SJCRH30 (cell line): ENCODE measurements at regions not wholly inside any gene's neighbourhood (a gene's known extent, or its start where the extent isn't known, plus 50 kb on each side); places are given as distances from the start of the nearest gene placed in this dataset.

Experiments used
- DNase-seq, 2 experiments: peaks; one replicate each; pipeline ENCODE4 v3.0.0-alpha.2; 2015 to 2020
- H3K27ac ChIP-seq: fragments of 250-450 bp; sonication (Bioruptor Pico); 2 replicates; pipeline ENCODE4 v1.5.1; 2020; ENCODE audit warnings: mild to moderate bottlenecking, moderate library complexity
- H3K27me3 ChIP-seq: fragments of 250-450 bp; sonication (Bioruptor Pico); 2 replicates; pipeline ENCODE4 v1.5.1; 2020; ENCODE audit warnings: mild to moderate bottlenecking, moderate library complexity
- H3K36me3 ChIP-seq: fragments of 250-450 bp; sonication (Bioruptor Pico); 2 replicates; pipeline ENCODE4 v1.5.1; 2020; ENCODE audit warnings: mild to moderate bottlenecking, moderate library complexity
- H3K4me1 ChIP-seq: fragments of 250-450 bp; sonication (Bioruptor Pico); 2 replicates; pipeline ENCODE4 v1.5.1; 2020; ENCODE audit warnings: mild to moderate bottlenecking, moderate library complexity
- H3K4me3 ChIP-seq: fragments of 250-450 bp; sonication (Bioruptor Pico); 2 replicates; pipeline ENCODE4 v1.5.1; 2020; ENCODE audit warnings: mild to moderate bottlenecking, moderate library complexity
- H3K9me3 ChIP-seq: fragments of 250-450 bp; sonication (Bioruptor Pico); replicated peaks from 2 replicates; pipeline ENCODE4 v1.5.1; 2020; ENCODE audit warnings: mild to moderate bottlenecking, moderate library complexity

DNA sequence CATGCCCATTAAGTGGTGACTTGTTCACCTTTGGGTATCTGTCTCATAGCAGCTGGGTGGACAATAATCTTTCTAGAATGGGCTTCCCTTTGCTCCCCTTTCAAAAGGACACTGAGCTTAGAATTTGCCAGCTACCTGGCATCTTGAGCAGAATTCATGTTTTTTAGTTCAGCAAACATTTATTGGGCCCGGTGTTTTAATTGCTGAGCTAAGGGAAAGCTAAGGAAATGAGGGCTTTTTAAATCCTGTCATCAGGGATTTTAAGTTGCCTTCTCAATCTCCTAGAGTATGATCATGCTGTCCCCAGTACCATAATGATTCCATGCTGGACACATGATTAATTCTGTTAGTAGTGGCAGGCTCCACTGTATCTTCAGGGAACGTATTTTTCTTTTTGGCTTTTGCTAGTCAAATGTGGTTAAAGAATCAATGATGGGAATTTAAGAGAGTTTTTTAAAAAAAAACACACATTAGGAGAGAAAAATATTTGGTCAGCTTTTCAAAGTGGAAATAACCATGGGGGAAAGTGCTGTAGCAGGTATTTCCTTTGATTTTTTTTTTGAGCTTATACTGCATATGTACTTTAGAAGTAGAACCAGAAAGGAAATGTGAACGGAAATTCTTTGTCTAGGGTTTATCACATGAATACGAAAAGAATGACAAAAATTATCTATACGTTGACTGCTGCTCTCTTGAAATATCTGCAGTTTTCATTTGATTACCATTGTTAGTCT is 208.9 kb downstream of the CLCN4 start:
- no peak overlapping the region for H3K27ac ChIP-seq
- H3K9me3 ChIP-seq: peaks cover 6% of the 10 kb centered on the region
- no peaks in the 10 kb centered on the region for H3K36me3 ChIP-seq
- H3K27me3 ChIP-seq: no peaks in the 10 kb centered on the region
- no peak overlapping the region for H3K4me3 ChIP-seq
- no peak for DNase-seq
- H3K4me1 ChIP-seq: no peaks in the 10 kb centered on the region

DNA sequence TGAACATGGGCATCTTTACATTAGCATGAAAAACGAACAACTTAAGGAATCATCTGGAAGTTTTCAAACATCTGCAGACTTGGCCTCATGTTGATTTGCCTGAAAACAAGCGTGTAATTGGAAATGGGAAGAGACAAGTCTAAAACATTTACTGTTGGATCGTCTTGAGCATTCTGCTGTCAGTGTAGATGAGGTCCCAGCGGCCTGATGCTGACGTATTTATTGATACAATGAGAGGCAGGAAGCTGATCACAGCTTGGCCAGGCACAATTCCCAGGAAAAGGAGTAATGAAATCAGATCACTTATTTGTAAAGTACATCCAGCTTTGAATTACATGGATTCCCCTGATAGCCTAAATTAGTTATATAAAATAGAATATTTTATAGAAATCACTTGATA is 210.6 kb downstream of the CLCN4 start:
- no peak overlapping the region for H3K27ac ChIP-seq
- no peak overlapping the region for H3K4me3 ChIP-seq
- no peaks in the 10 kb centered on the region for H3K27me3 ChIP-seq
- no peaks in the 10 kb centered on the region for H3K36me3 ChIP-seq
- no peak for DNase-seq
- H3K4me1 ChIP-seq: no peaks in the 10 kb centered on the region
- peaks cover 6% of the 10 kb centered on the region for H3K9me3 ChIP-seq

DNA sequence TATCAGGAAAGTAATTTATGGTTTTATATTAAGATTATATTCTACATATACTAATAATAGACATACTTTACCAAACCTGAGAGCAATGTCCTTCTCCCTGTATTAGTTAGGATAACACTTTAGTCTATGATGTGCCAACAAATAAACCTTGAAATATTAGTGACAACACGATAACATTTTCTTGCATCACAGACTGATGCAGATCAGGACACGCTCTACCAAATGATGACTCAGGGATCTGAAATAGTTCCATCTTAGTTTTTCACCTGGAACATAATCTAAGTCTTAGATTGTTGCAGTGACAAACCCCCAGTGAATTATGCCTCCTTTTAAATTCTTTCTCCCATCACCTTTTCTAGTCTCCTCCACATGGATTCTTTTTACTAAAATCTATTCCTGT is 214.2 kb downstream of the CLCN4 start:
- Histone ChIP-seq H3K27me3 (no peaks in the 10 kb centered on the region), H3K9me3 (peaks cover 6% of the 10 kb centered on the region), H3K4me1 (no peaks in the 10 kb centered on the region), H3K4me3 (no peak overlapping the region), H3K36me3 (no peaks in the 10 kb centered on the region), H3K27ac (no peak overlapping the region)
- no peak for DNase-seq

DNA sequence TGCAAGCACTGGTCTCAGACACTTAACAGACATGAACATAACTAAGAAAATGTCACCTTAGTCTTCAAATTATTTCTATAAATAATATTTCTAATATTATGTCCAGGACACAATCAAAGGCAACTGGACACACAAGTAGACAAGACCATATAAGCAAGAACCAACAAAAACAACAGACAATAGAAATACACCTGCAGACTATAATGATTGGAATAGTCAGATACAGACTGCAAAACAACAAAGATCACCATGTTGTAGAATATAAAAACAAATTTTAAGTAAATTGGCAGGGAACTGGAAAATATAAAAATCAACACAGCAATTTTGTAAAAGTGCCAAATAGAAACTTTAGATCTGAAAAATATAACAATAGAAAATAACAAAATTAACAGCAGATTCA is 220.7 kb downstream of the CLCN4 start:
- Histone ChIP-seq H3K4me3 (no peak overlapping the region), H3K27me3 (no peaks in the 10 kb centered on the region), H3K9me3 (peaks cover 10% of the 10 kb centered on the region; the same call in 1 of the 2 replicates), H3K27ac (no peak overlapping the region), H3K4me1 (no peaks in the 10 kb centered on the region), H3K36me3 (no peaks in the 10 kb centered on the region)
- no peak for DNase-seq

GRCh38 chrX:10379878-10380277 is 223.1 kb downstream of the CLCN4 start:
- Histone ChIP-seq H3K4me3 (no peak overlapping the region), H3K27ac (no peak overlapping the region)

DNA sequence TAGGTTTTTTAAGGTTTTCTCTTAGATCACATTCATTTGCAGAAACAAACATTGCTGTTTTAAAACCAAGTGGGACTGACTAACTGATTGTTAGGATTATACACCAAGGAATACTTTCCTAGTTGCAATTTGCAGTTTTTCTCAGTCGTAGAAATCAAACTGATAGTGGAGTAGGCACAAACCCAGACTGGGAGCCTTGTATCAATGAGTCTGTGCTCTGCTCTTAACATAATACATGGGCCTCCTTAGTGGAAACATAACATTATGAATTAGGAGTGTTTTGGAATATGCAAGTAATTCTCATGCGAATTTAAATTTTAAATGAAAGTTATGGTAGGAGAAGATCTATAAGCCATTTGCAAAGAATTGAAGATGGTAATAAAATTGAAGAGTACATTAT is 223.5 kb downstream of the CLCN4 start:
- Histone ChIP-seq H3K4me3 (no peak overlapping the region), H3K27ac (no peak overlapping the region), H3K27me3 (no peaks in the 10 kb centered on the region), H3K36me3 (no peaks in the 10 kb centered on the region), H3K4me1 (no peaks in the 10 kb centered on the region), H3K9me3 (peaks cover 14% of the 10 kb centered on the region; the same call in 1 of the 2 replicates)
- no peak for DNase-seq

More at GRCh38 chrX:10379878-10380277, 223.1 kb downstream of the CLCN4 start:
- DNase-seq: no peak
- Histone ChIP-seq H3K27me3 (no peaks in the 10 kb centered on the region), H3K9me3 (peaks cover 14% of the 10 kb centered on the region; the same call in 1 of the 2 replicates), H3K4me1 (no peaks in the 10 kb centered on the region), H3K36me3 (no peaks in the 10 kb centered on the region)

DNA sequence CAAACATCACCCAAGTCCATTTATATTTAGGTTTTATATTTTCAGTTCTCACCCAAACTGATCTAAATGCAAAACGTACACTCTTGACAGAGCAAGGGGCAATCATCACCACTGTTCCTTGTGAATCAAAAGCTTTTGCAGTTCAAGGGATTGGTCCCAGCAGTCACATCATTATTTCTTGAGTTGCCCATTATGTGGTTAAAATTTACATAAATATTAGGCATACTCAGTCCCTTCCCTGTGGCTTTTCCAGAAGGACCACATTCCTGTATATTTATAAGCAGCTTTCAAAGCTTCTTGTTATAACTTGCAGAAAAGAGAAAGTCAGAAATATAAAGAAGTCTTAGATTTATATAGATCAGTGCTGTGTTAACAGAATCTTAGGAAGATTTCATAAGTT is 224.4 kb downstream of the CLCN4 start:
- H3K4me3 ChIP-seq: no peak overlapping the region
- no peaks in the 10 kb centered on the region for H3K36me3 ChIP-seq
- H3K27ac ChIP-seq: no peak overlapping the region
- no peaks in the 10 kb centered on the region for H3K4me1 ChIP-seq
- no peak for DNase-seq
- H3K27me3 ChIP-seq: no peaks in the 10 kb centered on the region
- peaks cover 14% of the 10 kb centered on the region; the same call in 1 of the 2 replicates for H3K9me3 ChIP-seq

DNA sequence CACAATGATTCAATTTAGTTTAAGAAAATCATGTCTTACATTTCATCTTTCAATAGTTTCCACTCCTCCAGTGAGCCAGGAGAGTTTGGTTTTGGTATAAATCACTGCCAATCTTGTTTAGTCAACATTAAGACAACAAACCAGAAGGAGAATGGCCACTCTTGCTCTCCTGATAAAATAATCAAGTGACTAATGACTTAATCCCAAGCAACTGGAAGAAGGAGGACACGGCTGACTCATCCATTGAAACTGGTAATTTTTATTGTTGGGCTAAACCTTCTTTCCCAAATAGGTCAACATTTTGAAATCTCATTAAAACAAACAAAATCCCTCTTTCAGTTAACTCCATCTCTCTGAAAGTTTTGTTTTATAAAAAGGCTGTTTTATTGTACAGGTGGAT is 230.2 kb downstream of the CLCN4 start:
- Histone ChIP-seq H3K27ac (no peak overlapping the region), H3K27me3 (no peaks in the 10 kb centered on the region), H3K9me3 (peaks cover 4% of the 10 kb centered on the region; the same call in 1 of the 2 replicates), H3K36me3 (no peaks in the 10 kb centered on the region), H3K4me3 (no peak overlapping the region), H3K4me1 (peaks cover 10% of the 10 kb centered on the region)
- no peak for DNase-seq

GRCh38 chrX:10390187-10390586 is 230.2 kb downstream of the MID1 start:
- H3K4me1 ChIP-seq: peaks cover 29% of the 10 kb centered on the region
- DNase-seq: no peak
- H3K27ac ChIP-seq: no peak overlapping the region
- no peaks in the 10 kb centered on the region for H3K36me3 ChIP-seq
- H3K27me3 ChIP-seq: no peaks in the 10 kb centered on the region
- H3K9me3 ChIP-seq: no peaks in the 10 kb centered on the region
- no peak overlapping the region for H3K4me3 ChIP-seq

- no peaks in the 10 kb centered on the region for H3K9me3 ChIP-seq
- no peak overlapping the region for H3K4me3 ChIP-seq
- peaks cover 25% of the 10 kb centered on the region for H3K4me1 ChIP-seq
- no peaks in the 10 kb centered on the region for H3K27me3 ChIP-seq
- DNase-seq: peak; percentile 58 to 75
- H3K36me3 ChIP-seq: no peaks in the 10 kb centered on the region
- H3K27ac ChIP-seq: peak overlapping the region; percentile 67
Measured at GRCh38 chrX:10393241-10393640, 227.1 kb downstream of the MID1 start.

DNA sequence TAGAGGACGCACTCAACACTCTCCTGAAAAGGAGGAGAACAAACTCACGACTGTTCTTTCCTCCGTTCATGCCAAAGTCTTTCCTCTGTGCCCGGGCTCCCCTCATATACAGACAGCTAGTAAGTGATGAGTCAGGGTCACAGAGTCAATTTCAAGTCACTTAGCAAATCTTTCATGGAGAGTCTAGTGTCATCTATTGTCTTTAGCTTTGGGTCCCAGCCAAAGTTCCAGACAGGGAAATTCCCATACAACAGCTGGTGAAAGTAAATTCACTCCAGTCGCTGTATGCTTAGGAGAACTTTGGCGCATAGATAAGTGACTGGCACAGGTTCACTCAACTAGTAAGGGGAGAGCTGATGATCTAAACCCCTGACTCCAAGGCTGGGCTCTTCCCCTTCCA is 226.5 kb downstream of the MID1 start:
- H3K4me3 ChIP-seq: no peak overlapping the region
- no peaks in the 10 kb centered on the region for H3K27me3 ChIP-seq
- H3K36me3 ChIP-seq: no peaks in the 10 kb centered on the region
- no peaks in the 10 kb centered on the region for H3K9me3 ChIP-seq
- H3K4me1 ChIP-seq: peaks cover 25% of the 10 kb centered on the region
- H3K27ac ChIP-seq: peak overlapping the region; percentile 67
- peak; percentile 76 to 92 for DNase-seq

DNA sequence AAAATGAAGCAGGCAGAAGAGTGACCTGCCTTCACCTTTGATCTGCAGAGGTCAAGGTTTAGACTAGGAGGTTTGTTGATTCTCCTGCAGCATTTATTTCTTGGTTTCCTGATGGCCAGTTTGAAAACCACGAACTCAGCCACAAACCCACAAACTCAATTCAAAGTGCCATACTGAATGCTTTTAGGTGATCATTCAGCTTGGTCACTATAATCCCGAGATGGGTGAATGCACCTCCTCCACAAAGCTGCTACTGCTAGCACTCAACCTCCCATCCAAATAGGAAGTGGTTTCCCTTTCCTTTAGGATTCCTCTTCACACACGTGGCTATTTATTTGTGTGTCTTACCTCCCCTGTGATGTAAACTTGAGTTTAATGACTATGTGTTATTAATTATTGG is 225.2 kb downstream of the MID1 start:
- Histone ChIP-seq H3K36me3 (no peaks in the 10 kb centered on the region), H3K4me1 (peaks cover 25% of the 10 kb centered on the region), H3K27ac (no peak overlapping the region), H3K27me3 (no peaks in the 10 kb centered on the region), H3K9me3 (no peaks in the 10 kb centered on the region), H3K4me3 (no peak overlapping the region)
- DNase-seq: peak in 1 of 2 experiments; percentile 41
